H1 (cell line): ENCODE measurements at regions not wholly inside any gene's neighbourhood (a gene's known extent, or its start where the extent isn't known, plus 50 kb on each side); places are given as distances from the start of the nearest gene placed in this dataset.

Experiments
- CTCF ChIA-PET: fragments of 300-600 bp; sonication (Branson Sonifier 250); formaldehyde crosslinking; loops from one replicate; lab custom pipeline; 2021; ENCODE audit not compliant: partially characterized antibody; lab: Charles Lee
- POLR2A ChIA-PET: fragments of 300-600 bp; sonication (Branson Sonifier 250); formaldehyde crosslinking; loops from one replicate; lab custom pipeline; 2021; ENCODE audit warnings: inconsistent platforms; ENCODE audit not compliant: partially characterized antibody; lab: Charles Lee
- DNase-seq, 2 experiments: peaks; one replicate each; pipeline versions ENCODE4 v3.0.0 to v3.0.0-alpha.2; 2010 to 2022; ENCODE audit warnings: low spot score in 2 of 2, low read depth in 1 of 2, mixed read lengths in 1 of 2
- FAIRE-seq: peaks from 2 replicates; lab custom pipeline; 2011; peaks lifted over from hg19 to GRCh38; lab: Jason Lieb, UNC
- H2AFZ ChIP-seq: 2 replicates; pipeline ENCODE4 v1.8.1; 2012; ENCODE audit warnings: low read length, inconsistent platforms
- H2AK5ac ChIP-seq: 2 replicates; pipeline ENCODE4 v1.6.1; 2013; ENCODE audit warnings: low read depth, low read length
- H2BK120ac ChIP-seq: replicated peaks from 2 replicates; pipeline ENCODE3; 2013; ENCODE audit warnings: low read depth, low read length, inconsistent platforms
- H2BK12ac ChIP-seq: 2 replicates; pipeline ENCODE4 v1.6.1; 2013; ENCODE audit warnings: low read depth, low read length
- H2BK15ac ChIP-seq: 2 replicates; pipeline ENCODE4 v1.6.1; 2013; ENCODE audit warnings: low read length
- H2BK20ac ChIP-seq: 2 replicates; pipeline ENCODE4 v1.6.1; 2013; ENCODE audit warnings: low read length
- H2BK5ac ChIP-seq: 2 replicates; pipeline ENCODE4 v1.6.1; 2013; ENCODE audit warnings: low read depth, low read length
- H3K14ac ChIP-seq: 2 replicates; pipeline ENCODE4 v1.6.1; 2013; ENCODE audit warnings: inconsistent platforms; ENCODE audit not compliant: insufficient read length
- H3K18ac ChIP-seq: 2 replicates; pipeline ENCODE4 v1.6.1; 2013; ENCODE audit warnings: low read length; ENCODE audit errors: extremely low read depth
- H3K23ac ChIP-seq: 2 replicates; pipeline ENCODE4 v1.6.1; 2013; ENCODE audit warnings: inconsistent platforms; ENCODE audit not compliant: insufficient read length
- H3K23me2 ChIP-seq: 2 replicates; pipeline ENCODE4 v1.6.1; 2013; ENCODE audit warnings: low read depth, low read length
- H3K27ac ChIP-seq: 2 replicates; pipeline ENCODE4 v1.6.1; 2011; ENCODE audit warnings: low read depth, low read length, inconsistent platforms
- H3K27me3 ChIP-seq, 4 experiments: replicated peaks in 1 of 4; 1 replicate in 1 of 4; 2 replicates in 3 of 4; pipeline versions ENCODE4 v1.6.1 to v1.8.1; 2011 to 2013; ENCODE audit warnings: low read length in 3 of 4, mild to moderate bottlenecking in 3 of 4, inconsistent platforms in 2 of 4, mixed read lengths in 2 of 4, moderate library complexity in 1 of 4; ENCODE audit not compliant: control insufficient read depth in 3 of 4, insufficient read depth in 3 of 4; ENCODE audit errors: extremely low read depth in 1 of 4
- H3K36me3 ChIP-seq, 4 experiments: 2 replicates each; pipeline versions ENCODE4 v1.6.1 to v1.8.1; 2011 to 2013; ENCODE audit warnings: mild to moderate bottlenecking in 4 of 4, low read length in 3 of 4, moderate library complexity in 2 of 4, control low read depth in 1 of 4, inconsistent platforms in 1 of 4; ENCODE audit not compliant: insufficient read depth in 4 of 4, control insufficient read depth in 2 of 4
- H3K4ac ChIP-seq: replicated peaks from 2 replicates; pipeline ENCODE3; 2013; ENCODE audit warnings: low read length, low read depth, mixed read lengths, inconsistent platforms; ENCODE audit not compliant: insufficient read length
- H3K4me1 ChIP-seq, 4 experiments: replicated peaks in 1 of 4; 1 replicate in 1 of 4; 2 replicates in 3 of 4; pipeline versions ENCODE4 v1.6.1 to v1.8.1; 2011 to 2013; ENCODE audit warnings: low read length in 3 of 4, inconsistent platforms in 2 of 4, mixed read lengths in 1 of 4; ENCODE audit not compliant: insufficient read depth in 4 of 4, control insufficient read depth in 3 of 4
- H3K4me2 ChIP-seq, 2 experiments: 2 replicates each; pipeline versions ENCODE4 v1.6.1 to v1.8.1; 2011 to 2013; ENCODE audit warnings: low read depth in 2 of 2, low read length in 2 of 2, control low read depth in 1 of 2, inconsistent platforms in 1 of 2, mild to moderate bottlenecking in 1 of 2; ENCODE audit not compliant: insufficient read depth in 1 of 2
- H3K4me3 ChIP-seq, 4 experiments: fragments of 200-600, 300-600 bp in 1 of 4; sonication (generic), shearing (Covaris generic), sonication (Bioruptor Twin) in 1 of 4; 2 replicates each; pipeline versions ENCODE4 v1.5.1 to v1.8.1; 2011 to 2016; ENCODE audit warnings: low read length in 4 of 4, low read depth in 3 of 4, control low read depth in 2 of 4, inconsistent platforms in 2 of 4, mild to moderate bottlenecking in 2 of 4, mixed read lengths in 1 of 4, moderate library complexity in 1 of 4; ENCODE audit not compliant: insufficient read depth in 2 of 4; ENCODE audit errors: extremely low read depth in 1 of 4
- H3K56ac ChIP-seq: replicated peaks from 2 replicates; pipeline ENCODE3; 2013; ENCODE audit warnings: low read depth, mild to moderate bottlenecking, mixed read lengths, low read length, inconsistent platforms; ENCODE audit not compliant: insufficient read length
- H3K79me1 ChIP-seq: 2 replicates; pipeline ENCODE4 v1.6.1; 2013; ENCODE audit warnings: low read depth, low read length, control low read depth
- H3K79me2 ChIP-seq, 2 experiments: 2 replicates each; pipeline versions ENCODE4 v1.6.1 to v1.8.1; 2012 to 2013; ENCODE audit warnings: low read length in 2 of 2, mild to moderate bottlenecking in 2 of 2, inconsistent platforms in 1 of 2; ENCODE audit not compliant: insufficient read depth in 2 of 2, control insufficient read depth in 1 of 2
- H3K9ac ChIP-seq, 4 experiments: replicated peaks in 1 of 4; 1 replicate in 1 of 4; 2 replicates in 3 of 4; pipeline versions ENCODE4 v1.6.1 to v1.8.1; 2011 to 2013; ENCODE audit warnings: low read depth in 3 of 4, low read length in 3 of 4, control low read depth in 2 of 4, mild to moderate bottlenecking in 2 of 4, moderate library complexity in 2 of 4, inconsistent platforms in 1 of 4; ENCODE audit errors: extremely low read depth in 1 of 4
- H3K9me3 ChIP-seq, 2 experiments: 2 replicates each; pipeline versions ENCODE4 v1.6.1 to v1.8.1; 2012 to 2013; ENCODE audit warnings: mild to moderate bottlenecking in 2 of 2, moderate library complexity in 2 of 2, control low read depth in 1 of 2, inconsistent platforms in 1 of 2, low read depth in 1 of 2, low read length in 1 of 2, mixed read lengths in 1 of 2; ENCODE audit not compliant: insufficient read depth in 2 of 2
- H4K20me1 ChIP-seq, 2 experiments: replicated peaks in 1 of 2; 2 replicates each; pipeline versions ENCODE3 to v1.8.1; 2011 to 2013; ENCODE audit warnings: inconsistent platforms in 2 of 2, low read length in 2 of 2, mild to moderate bottlenecking in 1 of 2; ENCODE audit not compliant: insufficient read depth in 2 of 2, control insufficient read depth in 1 of 2
- H4K5ac ChIP-seq: 2 replicates; pipeline ENCODE4 v1.6.1; 2013; ENCODE audit warnings: low read length, low read depth, mixed read lengths, inconsistent platforms; ENCODE audit not compliant: insufficient read length
- H4K8ac ChIP-seq: 2 replicates; pipeline ENCODE4 v1.8.0; 2013; ENCODE audit warnings: mild to moderate bottlenecking, moderate library complexity, low read length, inconsistent platforms; ENCODE audit not compliant: insufficient read depth; ENCODE audit errors: extremely low read depth
- H4K91ac ChIP-seq: replicated peaks from 2 replicates; pipeline ENCODE3; 2013; ENCODE audit warnings: low read length, mixed read lengths, inconsistent platforms; ENCODE audit not compliant: insufficient read length
- BACH1 ChIP-seq: IDR thresholded peaks from 2 replicates; pipeline ENCODE4 v1.6.1; 2012; ENCODE audit warnings: low read length, improper control_type of control experiment
- CEBPB ChIP-seq: IDR thresholded peaks from 2 replicates; pipeline ENCODE4 v1.6.1; 2012; ENCODE audit warnings: low read depth, low read length
- CHD1 ChIP-seq: IDR thresholded peaks from 2 replicates; pipeline ENCODE4 v1.6.1; 2012; ENCODE audit warnings: low read depth, low read length, improper control_type of control experiment
- EZH2 ChIP-seq: fragments of 200-600 bp; sonication (generic); IDR thresholded peaks from 2 replicates; pipeline ENCODE4 v1.7.1; 2012; ENCODE audit warnings: low read depth, mild to moderate bottlenecking, moderate library complexity, low read length, inconsistent platforms; ENCODE audit not compliant: severe bottlenecking
- FOSL1 ChIP-seq: IDR thresholded peaks from 2 replicates; pipeline ENCODE4 v1.6.1; 2011; ENCODE audit warnings: mild to moderate bottlenecking, low read depth, low read length, moderate library complexity; ENCODE audit not compliant: insufficient read depth
- JUN ChIP-seq: IDR thresholded peaks from 2 replicates; pipeline ENCODE4 v1.6.1; 2011; ENCODE audit warnings: low read depth, mild to moderate bottlenecking, improper control_type of control experiment, low read length
- NRF1 ChIP-seq: IDR thresholded peaks from 2 replicates; pipeline ENCODE4 v1.6.1; 2011; ENCODE audit warnings: mild to moderate bottlenecking, low read depth, low read length, improper control_type of control experiment
- POLR2A ChIP-seq, 2 experiments: IDR thresholded peaks; 1 replicate in 1 of 2; 2 replicates in 1 of 2; pipeline ENCODE4 v1.6.1; 2011; ENCODE audit warnings: low read depth in 2 of 2, low read length in 2 of 2, mild to moderate bottlenecking in 2 of 2; ENCODE audit errors: control extremely low read depth in 1 of 2
- SIN3A ChIP-seq, 2 experiments: IDR thresholded peaks in 1 of 2; conservative IDR thresholded peaks in 1 of 2; 2 replicates each; pipeline ENCODE4 v1.6.1; 2011 to 2012; ENCODE audit warnings: low read length in 2 of 2, improper control_type of control experiment in 1 of 2, low read depth in 1 of 2, mild to moderate bottlenecking in 1 of 2
- SP4 ChIP-seq: IDR thresholded peaks from 2 replicates; pipeline ENCODE4 v1.6.1; 2012; ENCODE audit warnings: low read length, inconsistent platforms
- USF2 ChIP-seq: IDR thresholded peaks from 2 replicates; pipeline ENCODE4 v1.6.1; 2011; ENCODE audit warnings: low read length, improper control_type of control experiment
- YY1 ChIP-seq: IDR thresholded peaks from 2 replicates; pipeline ENCODE4 v1.6.1; 2011; ENCODE audit warnings: low read depth, mild to moderate bottlenecking, low read length
- WGBS, 2 experiments: shearing (Covaris generic) in 1 of 2; methylation state at CpG; one replicate each; pipeline versions ENCODE4 v1.1.6 to v1.1.7; 2013 to 2015; ENCODE audit warnings: low lambda C conversion rate in 2 of 2, mixed read lengths in 2 of 2, inconsistent platforms in 1 of 2, low coverage in 1 of 2, missing lambda C conversion rate in 1 of 2; ENCODE audit not compliant: insufficient replicate concordance in 2 of 2, insufficient coverage in 1 of 2, insufficient read length in 1 of 2; ENCODE audit errors: extremely low coverage in 1 of 2, missing lambda C conversion rate in 1 of 2; 5-methylcytosine and 5-hydroxymethylcytosine counted together
- TF ChIP-seq, protein P1 (sequence below): IDR thresholded peaks from 2 replicates; pipeline ENCODE4 v1.6.1; 2012; ENCODE audit warnings: low read length, inconsistent platforms

DNA sequence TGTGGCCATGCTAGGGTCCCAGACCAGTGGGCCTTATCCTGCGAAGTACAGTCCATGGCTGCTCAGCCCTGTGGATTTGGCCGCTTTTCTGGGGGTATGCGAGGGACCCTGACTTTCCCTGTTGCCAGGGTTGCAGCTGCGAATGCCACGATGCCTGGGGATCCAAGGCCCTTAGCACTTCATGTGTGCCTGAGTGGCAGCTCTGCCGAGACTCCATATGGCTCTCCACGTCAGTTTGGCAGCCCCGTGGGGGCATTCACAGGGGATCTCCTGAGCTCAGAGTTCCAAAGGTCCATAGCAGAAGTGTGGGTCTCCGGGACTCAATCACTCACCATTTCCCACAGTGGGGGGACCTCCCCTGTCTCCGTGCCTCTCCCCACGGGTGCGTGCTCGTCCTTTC is 319.5 kb downstream of the DOK5 start:
- Histone ChIP-seq H2BK120ac (no peak overlapping the region), H3K4me1 (peaks cover 0 to 3% (median 0%) of the 10 kb centered on the region in 4 experiments; a peak in 1 of 7 replicates), H3K79me1 (no peaks in the 10 kb centered on the region; the same call in 1 of the 2 replicates), H3K4me3 (no peak overlapping the region), H3K27ac (no peak overlapping the region), H3K4ac (no peak overlapping the region), H3K14ac (no peak overlapping the region), H2BK15ac (no peak overlapping the region), H4K20me1 (no peaks in the 10 kb centered on the region), H2BK12ac (no peak overlapping the region), H2BK5ac (no peak overlapping the region), H4K8ac (peak overlapping the region; percentile 51; the same call in 1 of the 2 replicates), H3K27me3 (no peaks in the 10 kb centered on the region), H2AK5ac (no peak overlapping the region), H3K9ac (no peak overlapping the region), H2BK20ac (no peak overlapping the region), H4K5ac (no peak overlapping the region), H3K4me2 (no peak overlapping the region), H2AFZ (no peak overlapping the region), H3K23me2 (no peaks in the 10 kb centered on the region), H3K36me3 (no peaks in the 10 kb centered on the region), H3K56ac (no peak overlapping the region), H3K23ac (no peak overlapping the region), H3K79me2 (no peaks in the 10 kb centered on the region), H3K18ac (no peak overlapping the region), H4K91ac (no peak overlapping the region), H3K9me3 (no peaks in the 10 kb centered on the region)
- ChIA-PET POLR2A (no interaction called here), CTCF (interaction anchor here (0.6 kb wide), 1 partner anchor 125 kb away, joined by 3 read pairs; no protein-coding TSS in a partner anchor)
- DNase-seq, result no peak
- WGBS, 2 experiments, result 92% methylated on average over 13 of the region's 13 CpGs; no CpG with 5 or more reads in 1 of the 2 experiments
- FAIRE-seq, result no peak
- TF ChIP-seq USF2 (no peak), EZH2 (no peak), CEBPB (no peak), BACH1 (no peak), YY1 (no peak), CHD1 (no peak), SP4 (no peak), POLR2A (IDR thresholded peaks at IDR 0.05; ENCODE audit: control extremely low read depth in 1 of 2, low read depth in 2 of 2, low read length in 2 of 2) (no peak), NRF1 (no peak), JUN (no peak), FOSL1 (no peak), SIN3A (conservative IDR thresholded peaks at IDR 0.05 in 1 of 2, IDR thresholded peaks at IDR 0.05 in 1 of 2; ENCODE audit: low read depth in 1 of 2, low read length in 2 of 2) (no peak)
- TF ChIP-seq, protein P1, sequence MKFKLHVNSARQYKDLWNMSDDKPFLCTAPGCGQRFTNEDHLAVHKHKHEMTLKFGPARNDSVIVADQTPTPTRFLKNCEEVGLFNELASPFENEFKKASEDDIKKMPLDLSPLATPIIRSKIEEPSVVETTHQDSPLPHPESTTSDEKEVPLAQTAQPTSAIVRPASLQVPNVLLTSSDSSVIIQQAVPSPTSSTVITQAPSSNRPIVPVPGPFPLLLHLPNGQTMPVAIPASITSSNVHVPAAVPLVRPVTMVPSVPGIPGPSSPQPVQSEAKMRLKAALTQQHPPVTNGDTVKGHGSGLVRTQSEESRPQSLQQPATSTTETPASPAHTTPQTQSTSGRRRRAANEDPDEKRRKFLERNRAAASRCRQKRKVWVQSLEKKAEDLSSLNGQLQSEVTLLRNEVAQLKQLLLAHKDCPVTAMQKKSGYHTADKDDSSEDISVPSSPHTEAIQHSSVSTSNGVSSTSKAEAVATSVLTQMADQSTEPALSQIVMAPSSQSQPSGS, result no peak
